HG02973 (cell line): ENCODE measurements at regions not wholly inside any gene's neighbourhood (a gene's known extent, or its start where the extent isn't known, plus 50 kb on each side); places are given as distances from the start of the nearest gene placed in this dataset.
"Not testable (repeated sequence)": the region's sequence is repeated elsewhere in the genome, so short reads cannot be mapped to it uniquely, and the experiment has no call there.

Experiments used
- ATAC-seq: cut with Tn5 transposase; IDR thresholded peaks from one replicate; pipeline ENCODE4 v1.9.1; 2021; ENCODE audit warnings: moderate library complexity; ENCODE audit not compliant: unreplicated experiment

DNA sequence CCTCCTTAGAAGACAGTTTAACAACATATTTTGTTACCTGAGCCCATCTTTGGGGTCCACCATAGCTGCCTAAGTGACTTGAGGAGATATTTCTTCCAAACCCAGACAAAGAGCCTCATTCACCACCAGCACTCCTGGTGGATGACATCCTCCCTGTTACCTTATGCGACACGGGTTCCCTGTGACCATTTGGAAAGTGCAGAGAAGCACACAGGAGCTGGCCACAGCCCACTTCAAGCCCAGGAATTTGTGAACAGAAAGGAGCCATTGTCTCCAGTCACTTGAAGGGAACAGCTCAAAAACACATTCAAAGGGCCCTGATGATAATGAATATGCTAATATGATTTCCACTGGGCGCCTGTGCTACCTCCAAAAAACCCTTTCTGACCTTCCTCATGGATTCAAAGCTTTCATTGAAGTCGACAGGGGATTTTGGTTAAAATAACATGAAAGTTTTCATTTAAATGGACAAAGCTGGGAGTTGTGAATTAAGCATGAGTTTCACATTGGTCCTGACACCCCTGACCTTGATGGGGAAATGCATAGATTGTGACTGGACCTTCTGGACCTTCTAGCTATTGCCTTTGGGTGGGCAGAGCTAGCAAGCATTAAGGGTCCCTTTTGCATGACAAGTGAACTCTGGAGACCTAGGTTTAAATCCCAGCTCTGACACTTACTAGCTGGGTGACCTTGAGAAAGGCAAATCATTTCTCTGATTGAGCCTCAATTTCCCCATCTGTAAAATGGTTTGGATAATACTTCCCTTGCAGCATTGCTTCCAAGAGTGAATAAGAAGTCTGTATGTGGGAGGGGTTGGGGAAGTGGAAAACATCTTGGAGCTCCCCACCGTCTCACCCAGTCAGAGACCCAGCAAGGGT is 83.3 kb upstream of the SIRPA start:
- ATAC-seq, result no peak

DNA sequence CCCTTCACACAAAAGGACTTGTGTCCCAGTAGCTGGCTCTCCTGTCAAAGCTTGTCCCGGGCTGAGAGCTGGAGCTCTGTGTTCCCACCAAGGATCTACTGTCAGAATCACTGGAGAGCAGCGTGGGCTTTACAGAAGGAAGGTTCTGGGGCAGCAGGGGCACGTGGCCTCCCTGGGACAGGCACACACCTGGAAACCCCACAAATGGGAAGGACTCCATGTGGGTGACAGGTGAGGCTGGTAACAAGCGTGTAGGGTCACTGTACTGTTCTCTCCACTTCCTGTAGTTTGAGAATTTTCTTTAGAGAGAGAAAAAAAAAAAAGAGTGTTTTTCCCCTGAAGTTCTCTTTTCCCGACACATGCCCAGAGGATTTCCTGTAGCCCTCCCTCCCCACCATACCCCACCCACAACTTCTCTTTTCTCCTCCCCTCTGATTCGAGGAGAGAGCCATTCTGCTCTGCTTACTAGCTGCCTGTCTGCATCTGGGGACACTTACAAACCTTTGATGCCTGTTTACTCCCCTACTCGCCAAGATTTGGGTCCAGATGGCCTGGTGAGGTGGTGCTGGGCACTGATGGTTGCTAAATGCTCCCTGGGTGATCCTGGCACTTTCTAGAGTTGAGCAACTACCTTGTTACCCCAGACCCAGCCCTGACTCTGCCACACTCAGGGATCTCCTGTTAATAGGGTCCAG is 84.1 kb upstream of the SIRPA start:
- ATAC-seq, result no peak

DNA sequence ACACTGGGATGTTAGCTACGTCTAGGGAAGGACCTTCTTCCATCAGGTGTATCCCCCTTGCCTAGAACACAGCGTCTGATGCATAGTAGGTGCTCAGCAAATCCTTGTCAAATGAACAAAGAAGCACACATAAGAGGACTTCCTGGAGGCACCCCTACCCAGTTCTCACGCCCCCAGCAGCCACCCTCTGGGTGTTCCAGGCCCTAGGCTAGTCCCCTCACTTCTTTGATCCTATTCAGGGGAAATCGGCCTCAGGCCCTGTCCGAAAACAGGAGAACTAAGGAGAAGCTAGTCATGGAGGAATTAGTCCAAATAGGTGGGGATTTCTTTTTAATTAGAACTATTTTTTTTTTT is 84.7 kb upstream of the SIRPA start:
- no peak for ATAC-seq

DNA sequence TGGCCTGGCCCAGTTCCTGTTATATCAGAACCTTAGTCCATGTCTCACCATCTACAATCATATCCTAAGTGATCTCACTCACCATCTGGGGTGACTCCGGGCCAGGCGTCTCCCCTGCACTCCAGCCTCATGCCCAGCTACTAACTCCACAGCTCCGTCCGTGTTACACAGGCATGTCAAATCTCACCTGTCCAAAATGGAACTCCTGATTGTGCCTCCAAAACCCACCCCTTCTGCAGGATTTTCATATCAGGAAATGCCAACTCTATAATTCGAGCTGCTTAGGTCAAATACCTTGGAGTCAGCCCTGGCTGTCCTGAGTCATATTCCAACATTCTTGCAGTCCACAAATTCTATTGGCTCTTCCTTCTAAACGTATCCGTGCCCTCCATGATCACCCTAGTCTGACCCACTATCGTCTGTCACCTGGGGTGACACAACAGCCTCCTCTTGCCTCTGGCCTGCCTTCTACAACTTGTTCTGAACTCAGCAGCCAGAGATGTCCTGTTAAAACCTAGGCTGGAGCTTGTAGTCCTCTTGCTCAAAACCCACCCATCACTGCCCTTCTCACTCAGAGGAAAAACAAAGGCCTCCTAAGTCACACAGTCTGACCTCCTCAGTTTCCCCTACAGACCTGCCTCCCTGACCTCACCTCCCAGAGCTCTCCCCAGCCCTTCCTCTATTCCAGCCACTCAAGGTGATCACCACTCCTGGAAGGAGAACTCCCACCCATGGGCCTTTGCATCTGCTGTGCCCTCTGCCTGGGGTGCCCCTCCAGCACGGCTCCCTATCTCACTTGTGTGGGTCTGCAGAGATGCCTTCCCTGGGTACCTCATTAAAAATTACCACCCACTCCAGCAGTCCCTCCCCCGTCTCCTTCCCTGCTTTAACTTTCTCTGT is 85.3 kb upstream of the SIRPA start:
- no peak for ATAC-seq

DNA sequence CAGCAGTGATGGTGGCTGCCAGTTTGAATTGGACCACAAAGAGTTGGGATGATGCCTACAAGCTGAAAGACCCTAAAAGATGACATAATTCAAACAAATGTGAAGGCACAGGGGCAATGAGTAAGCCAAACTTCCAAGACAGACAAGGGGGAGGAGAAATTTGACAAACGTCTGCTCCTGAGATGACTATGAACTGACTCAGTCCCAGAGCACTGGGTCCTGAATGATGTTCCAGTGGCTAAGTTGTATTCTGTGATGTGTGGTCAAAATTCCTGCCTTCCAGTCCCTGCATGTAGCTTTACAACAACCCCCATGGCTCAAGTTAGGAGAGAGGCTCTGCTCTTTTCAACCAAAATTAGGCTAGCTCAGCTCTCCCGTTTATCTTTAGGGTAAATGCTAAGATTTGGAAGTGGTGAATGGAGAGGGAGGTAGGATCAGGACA is 86.1 kb upstream of the SIRPA start:
- no peak for ATAC-seq

DNA sequence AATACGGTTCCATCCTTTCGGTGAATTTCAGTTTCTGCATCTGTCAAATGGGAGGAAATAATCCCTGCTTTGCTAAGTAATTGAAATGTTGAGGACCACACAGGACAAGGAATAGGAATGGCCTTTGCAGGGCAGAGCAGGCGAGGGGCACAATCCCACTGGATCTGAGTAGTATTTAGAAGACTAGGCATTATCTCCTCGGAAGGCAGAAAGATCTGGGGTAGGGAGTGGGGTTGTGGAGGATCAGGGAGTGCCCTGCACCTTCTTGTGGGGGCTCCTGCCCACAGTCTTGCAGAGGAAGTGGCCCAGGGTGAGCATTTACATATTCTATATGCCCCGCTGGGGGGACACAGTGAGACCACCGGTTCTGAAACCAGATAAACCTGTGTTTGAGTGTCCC is 87.1 kb upstream of the SIRPA start:
- no peak for ATAC-seq

DNA sequence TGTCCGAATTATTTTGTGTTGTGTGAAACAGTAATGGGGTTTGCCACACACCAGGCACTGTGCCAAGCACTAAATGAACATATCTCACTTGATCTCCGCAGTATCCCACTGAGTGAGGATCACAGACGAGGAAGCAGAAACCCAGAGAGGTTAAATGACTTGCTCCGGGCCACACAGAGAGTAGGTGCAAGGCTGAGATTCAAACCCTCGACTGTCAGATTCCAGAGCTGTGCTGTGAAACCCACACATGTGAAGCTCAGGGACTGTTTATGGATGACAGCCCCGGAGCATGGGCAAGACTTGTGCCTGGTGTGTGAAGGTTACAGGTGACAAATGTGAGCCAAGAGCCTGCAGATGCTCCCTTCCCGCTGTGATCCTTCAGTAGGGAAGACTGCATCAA is 87.8 kb upstream of the SIRPA start:
- ATAC-seq, result no peak

DNA sequence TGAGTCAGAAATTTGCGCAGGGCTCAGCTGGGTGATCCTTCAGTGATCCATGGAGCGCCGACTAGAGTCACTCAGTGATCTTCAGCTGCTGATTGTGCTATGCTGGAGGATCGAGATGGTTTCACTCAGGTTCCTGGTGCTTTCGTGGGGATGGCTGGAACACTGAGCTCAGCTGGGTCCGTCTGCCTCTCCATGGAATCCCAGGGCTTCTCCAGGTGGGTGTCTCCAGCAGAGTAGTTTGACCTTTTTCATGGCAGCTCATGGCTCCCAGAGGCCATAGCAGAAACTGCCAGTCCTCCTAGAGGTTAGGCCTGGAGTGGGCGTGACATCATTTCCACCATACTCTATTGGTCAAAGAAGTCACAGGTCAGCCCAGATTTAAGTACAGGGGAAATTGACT is 88.8 kb upstream of the SIRPA start:
- no peak for ATAC-seq

DNA sequence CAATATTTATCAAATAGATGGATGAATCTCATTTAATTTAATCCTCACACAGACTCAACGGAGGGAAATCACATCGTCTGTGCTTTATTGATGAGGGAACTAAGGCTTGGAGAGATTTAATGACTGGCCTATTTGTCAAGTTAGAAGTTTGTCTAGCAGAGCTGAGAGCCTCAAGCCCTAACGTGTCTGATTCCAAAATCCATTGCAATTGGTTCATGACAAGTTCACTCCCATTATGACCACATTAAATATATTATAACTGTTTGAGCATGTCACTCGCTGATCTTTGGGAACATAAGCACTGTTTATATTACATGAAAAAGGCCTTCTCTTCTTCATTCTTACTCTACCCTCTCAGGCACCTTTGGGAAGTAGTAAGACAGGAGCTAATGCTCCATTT is 89.4 kb upstream of the SIRPA start:
- ATAC-seq, result no peak

DNA sequence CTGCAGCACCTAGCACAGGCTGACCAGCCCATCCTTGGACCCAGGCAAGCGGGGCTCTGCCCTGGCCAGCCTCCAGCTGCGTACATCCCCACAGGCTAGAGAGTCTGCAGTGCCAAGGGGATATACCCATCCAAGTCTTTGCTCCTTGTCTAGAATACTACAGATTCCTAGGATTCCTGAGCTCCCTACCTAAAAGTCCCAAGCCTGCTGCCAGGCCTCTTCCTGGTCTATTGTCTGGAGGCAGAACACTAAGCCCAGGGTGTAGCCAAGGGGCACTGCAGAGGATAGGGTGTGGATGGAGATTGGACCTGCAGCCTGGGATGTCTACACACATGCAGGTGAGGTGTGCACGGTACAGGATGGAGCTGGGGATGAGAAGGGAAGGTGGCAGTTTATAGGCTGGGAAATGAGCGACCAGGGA is 90.0 kb upstream of the SIRPA start:
- ATAC-seq, result no peak

DNA sequence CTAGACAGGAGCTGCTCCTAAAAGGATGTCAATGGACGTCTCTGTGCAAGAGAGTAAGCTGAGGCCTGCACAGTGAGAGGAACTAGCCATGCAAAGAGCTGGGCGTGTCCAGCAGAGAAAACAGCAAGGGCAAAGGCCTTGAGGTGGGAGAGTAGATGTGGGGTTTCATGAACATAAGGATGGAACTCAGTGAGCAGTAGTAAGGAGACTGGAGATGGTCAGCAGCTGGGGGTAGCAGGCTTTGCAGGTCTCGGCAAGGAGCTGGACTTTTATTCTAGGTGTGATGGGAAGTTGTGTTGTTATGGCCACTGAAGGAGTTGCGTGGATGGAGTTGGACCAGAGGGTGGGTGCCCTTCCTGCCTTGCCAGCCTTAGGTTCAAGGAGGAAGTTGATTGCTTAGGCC is 90.7 kb upstream of the SIRPA start:
- no peak for ATAC-seq

DNA sequence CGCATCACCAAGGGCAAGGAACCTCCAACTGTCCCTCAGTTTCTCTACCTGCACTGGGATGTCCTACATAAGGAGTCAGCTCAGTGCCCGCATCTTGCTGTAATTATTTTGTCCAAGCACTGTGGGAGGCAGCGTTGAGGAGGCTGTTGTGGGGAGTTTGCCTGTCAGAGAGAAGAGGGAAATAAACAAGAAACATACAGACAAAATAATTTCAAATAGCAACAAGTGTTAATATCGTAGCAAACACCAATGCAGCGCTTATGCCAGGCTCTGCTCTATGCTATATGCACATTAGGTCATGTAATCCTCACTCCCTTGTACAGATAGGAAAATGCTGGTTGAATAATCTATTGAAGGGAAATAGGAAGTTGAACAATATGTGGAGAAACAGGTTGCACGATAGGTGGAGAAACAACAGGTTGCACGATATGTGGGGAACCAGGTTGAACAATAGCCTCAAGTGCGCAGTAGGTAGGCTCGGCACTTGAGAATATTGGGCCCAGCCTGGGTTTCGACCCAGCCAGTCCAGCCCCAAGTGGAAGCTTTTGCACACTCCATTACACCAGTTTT is 91.2 kb upstream of the SIRPA start:
- ATAC-seq, result no peak

DNA sequence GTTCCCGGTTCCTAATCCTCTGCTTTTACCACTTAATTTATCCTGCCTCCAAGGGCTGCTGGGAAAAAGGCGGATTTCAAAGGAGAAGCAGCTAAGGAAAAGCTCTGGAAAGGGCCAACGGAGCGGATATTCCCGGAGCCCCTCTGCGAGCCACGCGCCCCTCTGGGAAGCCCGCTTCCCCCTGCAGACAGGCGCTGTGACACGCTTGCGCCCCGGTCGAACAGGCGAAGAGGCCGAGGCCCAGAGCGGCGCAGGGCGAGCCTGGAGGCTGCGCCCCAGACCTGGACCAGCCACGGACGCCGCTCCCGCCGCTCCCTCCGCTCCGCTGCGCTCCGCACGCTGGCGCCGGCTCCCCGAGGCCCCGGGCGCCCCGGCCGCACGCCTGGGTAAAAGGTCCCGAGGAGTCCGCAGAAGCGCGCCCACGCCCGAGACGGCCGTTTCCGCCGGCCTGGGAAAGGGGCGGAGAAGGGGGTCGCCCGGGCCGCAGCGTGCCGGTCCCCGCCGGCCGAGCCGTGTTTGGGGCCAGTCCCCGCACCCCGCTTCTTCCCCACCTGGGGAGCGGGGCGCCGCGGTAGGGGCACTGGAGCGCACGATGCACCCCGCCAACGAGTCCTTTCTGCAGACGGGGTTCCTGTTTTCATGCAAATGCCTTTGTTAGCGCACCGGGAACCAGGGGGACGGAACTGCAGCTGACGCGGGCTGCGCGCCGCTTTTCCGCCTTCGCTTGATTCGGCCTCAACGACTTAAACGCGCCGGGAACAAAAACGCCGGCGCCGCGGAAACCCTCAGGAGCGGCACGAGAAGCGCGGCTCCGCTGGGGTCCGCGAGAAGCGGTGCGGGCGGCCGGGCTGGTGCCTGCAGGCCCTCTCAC is 91.9 kb upstream of the SIRPA start:
- ATAC-seq, result no peak

DNA sequence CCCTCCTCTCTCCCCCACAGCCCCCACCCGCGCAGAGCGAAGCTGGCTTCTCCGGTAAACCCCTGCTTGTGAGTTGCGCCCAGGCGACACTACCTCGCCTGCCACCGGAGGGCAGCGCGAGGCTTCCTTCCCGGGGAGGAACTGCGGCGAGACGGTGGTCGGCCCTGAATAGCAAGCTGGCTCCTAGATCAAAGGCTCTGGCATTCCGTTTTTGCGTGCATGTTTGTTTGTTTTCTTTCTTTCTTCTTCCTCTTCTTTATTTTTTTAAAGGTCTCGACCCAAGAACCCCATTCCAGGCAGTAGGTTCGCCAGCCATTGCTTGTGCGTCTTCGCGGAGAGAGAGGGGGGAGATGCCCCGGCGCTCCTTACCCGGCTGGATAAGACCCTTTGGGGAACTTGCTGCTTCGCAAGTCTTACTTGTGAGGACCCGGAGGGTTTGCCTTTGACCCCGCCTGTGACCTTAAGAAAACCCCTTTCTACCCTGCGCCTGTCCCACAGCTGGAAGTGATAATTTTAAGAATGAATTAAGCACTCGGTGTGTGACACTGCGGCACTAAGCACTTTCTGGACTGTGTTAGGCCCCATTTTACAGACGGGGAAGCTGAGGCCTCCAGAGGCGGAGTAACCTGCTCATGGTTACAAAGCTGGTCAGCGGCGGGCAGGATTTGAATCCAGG is 92.7 kb upstream of the SIRPA start:
- peak; percentile 40 for ATAC-seq

DNA sequence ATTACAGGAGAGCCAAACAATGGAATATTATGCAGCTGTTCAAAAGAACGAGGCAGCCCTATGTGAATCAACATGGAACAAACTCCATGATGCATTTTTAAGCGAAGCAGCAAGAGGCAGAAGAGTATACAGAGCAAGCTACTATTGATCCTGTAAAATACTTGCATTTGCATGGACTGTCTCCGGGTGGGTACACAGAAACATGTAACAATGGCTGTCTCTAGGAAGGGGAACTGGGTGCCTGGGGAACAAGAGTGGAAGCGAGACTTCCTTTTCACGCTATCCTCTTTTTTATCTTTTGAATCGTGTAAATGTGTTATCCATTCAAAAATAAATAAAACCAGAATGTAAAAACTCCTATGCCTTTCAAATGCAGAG is 93.3 kb upstream of the SIRPA start:
- no peak for ATAC-seq

DNA sequence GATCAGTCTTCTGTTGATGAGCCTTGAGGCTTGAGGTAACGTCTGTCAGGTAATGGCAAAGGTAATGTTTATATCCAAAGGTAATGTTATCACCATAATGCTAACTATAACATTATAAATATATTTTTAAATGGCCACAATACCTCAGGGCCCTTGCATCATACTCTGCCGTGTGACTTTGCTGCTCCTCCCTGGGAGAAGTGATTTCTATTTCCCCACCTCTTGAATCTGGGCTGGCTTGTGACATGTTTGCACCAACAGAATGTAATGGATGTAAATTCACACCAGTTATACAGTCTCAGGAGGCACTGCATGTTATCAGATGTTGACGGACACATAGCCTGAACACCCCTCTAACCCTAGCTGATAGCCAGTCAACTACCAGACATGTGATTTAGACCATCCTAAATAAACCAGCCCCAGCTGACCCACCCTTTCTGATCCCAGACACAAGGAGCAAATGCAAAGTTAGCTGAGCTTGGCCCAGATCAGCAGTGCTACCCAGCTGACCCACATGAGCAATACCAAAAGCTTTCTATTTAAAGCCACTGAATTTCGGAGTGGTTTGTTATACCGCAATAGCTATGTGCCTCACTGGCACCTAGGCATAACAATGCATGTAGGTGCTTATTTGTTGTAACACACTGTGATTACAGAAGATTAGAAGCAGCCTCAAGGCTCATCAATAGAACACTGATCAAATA is 93.8 kb upstream of the SIRPA start:
- ATAC-seq, result no peak

DNA sequence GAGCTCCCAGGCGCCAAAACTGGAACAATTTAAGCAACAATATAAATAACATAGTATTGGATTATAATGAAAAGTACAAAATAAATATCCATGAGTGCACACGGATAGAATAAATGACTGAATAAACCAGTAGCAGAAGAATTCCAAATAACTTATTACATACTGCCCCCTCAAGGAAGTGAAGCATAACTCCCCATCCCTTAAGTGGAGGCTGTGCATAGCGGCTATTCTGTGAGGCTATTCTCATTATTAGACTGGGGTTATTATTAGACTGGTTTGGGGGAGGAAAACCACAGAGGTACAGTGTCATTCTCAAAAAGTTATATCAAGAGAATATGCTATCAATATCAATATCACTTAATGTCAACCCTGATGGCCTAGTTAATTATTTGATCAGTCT is 94.4 kb upstream of the SIRPA start:
- no peak for ATAC-seq

DNA sequence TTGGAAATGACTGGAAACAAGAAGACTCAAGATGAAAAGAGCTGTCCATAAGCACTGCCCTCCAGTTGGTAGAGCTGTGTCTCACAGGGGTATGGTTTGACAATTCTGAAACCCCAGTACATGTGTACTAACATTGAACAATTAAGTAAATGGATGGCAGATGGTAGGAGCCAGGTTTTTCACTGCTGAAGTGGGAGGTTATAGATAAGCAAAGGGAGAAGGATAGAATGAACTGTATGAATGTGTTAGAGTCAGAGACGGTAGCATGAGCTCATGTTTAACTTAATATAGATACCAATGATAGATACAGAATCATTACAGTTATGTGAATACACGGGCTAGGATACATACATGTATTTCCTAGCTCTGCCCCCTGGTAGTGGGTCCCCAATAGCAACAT is 95.0 kb upstream of the SIRPA start:
- ATAC-seq, result no peak

DNA sequence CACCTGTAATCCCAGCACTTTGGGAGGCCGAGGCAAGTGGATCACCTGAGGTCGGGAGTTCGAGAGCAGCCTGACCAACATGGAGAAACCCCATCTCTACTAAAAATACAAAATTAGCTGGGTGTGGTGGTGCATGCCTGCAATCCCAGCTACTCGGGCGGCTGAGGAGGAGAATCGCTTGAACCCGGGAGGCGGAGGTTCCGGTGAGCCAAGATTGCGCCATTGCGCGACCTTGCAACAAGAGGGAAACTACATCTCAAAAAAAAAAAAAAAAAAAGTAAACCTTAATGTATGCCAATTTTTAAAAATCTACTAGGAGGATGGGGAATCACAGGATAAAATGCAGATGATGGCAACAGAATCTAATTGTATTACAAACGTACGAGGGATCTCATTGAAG is 95.5 kb upstream of the SIRPA start:
- not testable (repeated sequence) for ATAC-seq
